ENCODE measurements at regions not wholly inside any gene's neighbourhood (a gene's known extent, or its start where the extent isn't known, plus 50 kb on each side); places are given as distances from the start of the nearest gene placed in this dataset.
"Not testable (repeated sequence)": the region's sequence is repeated elsewhere in the genome, so short reads cannot be mapped to it uniquely, and the experiment has no call there.

GRCh38 chr16:88136211-88136713 lies 185.0 kb downstream of the BANP start:
- TF ChIP-seq CTCF (conservative IDR thresholded peaks at IDR 0.05); ZFX (IDR thresholded peaks at IDR 0.05): not testable (repeated sequence)
